Stimulated activated effector memory CD8-positive, alpha-beta T cell treated with anti-CD3 and anti-CD28 coated beads, Interleukin-12 subunit alpha, Interleukin-12 subunit beta, amount 100 ng/mL, for 72 hours (primary cell): ENCODE measurements at regions not wholly inside any gene's neighbourhood (a gene's known extent, or its start where the extent isn't known, plus 50 kb on each side); places are given as distances from the start of the nearest gene placed in this dataset.

Experiments used
- ATAC-seq: fragments of 150-1000 bp; cut with Tn5 transposase; 2 replicates; pipeline ENCODE4 v1.10.0; 2021
- DNase-seq, 2 donors: peaks; one replicate each; pipeline ENCODE4 v3.0.0; 2021 to 2022; ENCODE audit warnings: low spot score in 2 of 2
- H3K27ac Mint-ChIP-seq: one replicate; pipeline ENCODE4 v1.8.0; 2022; ENCODE audit warnings: mild to moderate bottlenecking, mixed read lengths
- H3K36me3 Mint-ChIP-seq: one replicate; pipeline ENCODE4 v1.8.0; 2022; ENCODE audit warnings: mild to moderate bottlenecking, mixed read lengths
- H3K4me1 Mint-ChIP-seq: one replicate; pipeline ENCODE4 v1.8.0; 2022; ENCODE audit warnings: mixed read lengths
- H3K4me3 Mint-ChIP-seq: one replicate; pipeline ENCODE4 v1.8.0; 2022; ENCODE audit warnings: mild to moderate bottlenecking, mixed read lengths
- H3K9me3 Mint-ChIP-seq: one replicate; pipeline ENCODE4 v1.8.0; 2022; ENCODE audit warnings: mixed read lengths

DNA sequence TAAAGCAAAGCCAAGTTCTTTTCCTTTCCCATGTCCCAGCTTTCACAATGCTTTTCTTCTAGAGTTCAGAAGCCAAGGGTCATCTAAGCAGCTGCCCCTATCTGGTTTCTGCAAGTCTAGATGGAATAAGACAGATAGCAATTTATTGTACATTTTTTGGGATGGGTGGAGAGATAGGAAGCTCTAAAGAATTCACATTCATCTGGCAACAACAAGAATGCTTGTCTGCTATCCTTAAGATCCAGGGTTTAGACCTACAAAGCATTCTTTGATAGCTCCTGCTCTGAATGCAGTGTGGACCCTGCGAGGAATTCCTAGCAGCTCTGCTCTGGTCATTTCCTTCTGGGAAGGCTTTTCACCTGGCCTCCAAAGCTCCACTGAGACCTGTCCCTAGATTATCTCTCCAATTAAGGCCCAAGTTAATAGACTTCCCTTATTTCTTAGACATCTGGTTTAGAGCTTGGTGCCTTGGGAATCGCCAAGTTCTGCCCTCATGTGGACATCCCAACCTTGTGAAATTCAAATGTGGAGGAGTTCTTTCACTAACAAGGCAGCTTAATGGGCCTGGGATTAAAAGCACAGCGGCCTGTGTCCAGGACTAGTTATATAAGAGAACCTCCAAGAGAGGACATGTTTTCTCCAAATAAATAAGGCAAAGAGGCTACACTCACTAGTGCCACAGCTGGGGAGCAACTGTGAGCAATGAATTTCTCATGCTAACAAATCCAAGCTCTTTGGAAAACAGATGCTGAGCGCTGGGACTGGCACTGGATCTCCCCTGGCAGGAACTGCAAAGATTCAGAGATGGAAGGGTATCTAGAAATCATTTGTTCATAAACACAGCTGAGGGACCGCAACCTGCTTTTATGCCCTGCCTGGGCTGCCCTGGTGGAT is 384.5 kb upstream of the DDHD1 start:
- DNase-seq (no peak), ATAC-seq (no peak)
- H3K4me3 Mint-ChIP-seq, result no peak overlapping the region
- no peaks in the 10 kb centered on the region for H3K9me3 Mint-ChIP-seq
- H3K4me1 Mint-ChIP-seq, result no peaks in the 10 kb centered on the region
- no peaks in the 10 kb centered on the region for H3K36me3 Mint-ChIP-seq
- H3K27ac Mint-ChIP-seq, result no peak overlapping the region

GRCh38 chr14:53536446-53536845 is 383.3 kb upstream of the DDHD1 start:
- Mint-ChIP-seq H3K9me3 (no peaks in the 10 kb centered on the region), H3K4me1 (no peaks in the 10 kb centered on the region), H3K36me3 (no peaks in the 10 kb centered on the region), H3K27ac (no peak overlapping the region), H3K4me3 (no peak overlapping the region)
- DNase-seq (no peak), ATAC-seq (no peak)

- ATAC-seq, result no peak
- no peaks in the 10 kb centered on the region for H3K9me3 Mint-ChIP-seq
- no peak for DNase-seq
- no peak overlapping the region for H3K27ac Mint-ChIP-seq
- H3K4me1 Mint-ChIP-seq, result no peaks in the 10 kb centered on the region
- no peak overlapping the region for H3K4me3 Mint-ChIP-seq
- no peaks in the 10 kb centered on the region for H3K36me3 Mint-ChIP-seq
Measured at GRCh38 chr14:53534841-53535240, 381.7 kb upstream of the DDHD1 start.

DNA sequence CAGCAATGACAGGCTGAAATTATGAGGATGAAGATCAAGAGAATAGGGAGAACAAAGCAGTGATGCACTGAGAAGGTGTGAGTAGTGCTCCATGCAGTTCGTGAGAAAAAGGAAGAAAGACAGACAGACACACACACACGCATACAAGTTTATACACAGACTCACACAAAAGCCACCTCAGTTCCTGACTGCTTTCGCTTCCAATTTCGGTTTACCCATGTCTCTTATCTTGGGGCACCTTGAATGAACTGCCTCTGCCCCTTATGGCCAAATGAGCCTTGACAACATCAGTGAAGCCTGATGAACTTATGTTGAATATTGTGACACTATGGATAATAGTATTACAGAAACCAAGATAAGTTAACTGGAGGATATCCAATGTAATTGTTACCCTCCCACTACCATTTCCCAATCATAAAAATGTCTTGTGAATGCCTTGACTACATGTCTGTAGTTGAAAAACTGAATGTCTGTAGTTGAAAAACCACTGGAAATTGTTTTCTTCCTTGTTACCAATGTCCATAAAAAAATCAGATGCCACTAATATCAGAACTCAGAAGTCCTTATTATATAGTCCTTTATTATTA is 380.4 kb upstream of the DDHD1 start:
- no peak for DNase-seq
- Mint-ChIP-seq H3K4me3 (no peak overlapping the region), H3K4me1 (no peaks in the 10 kb centered on the region), H3K27ac (no peak overlapping the region), H3K9me3 (no peaks in the 10 kb centered on the region), H3K36me3 (no peaks in the 10 kb centered on the region)
- ATAC-seq, result no peak

- H3K9me3 Mint-ChIP-seq, result no peaks in the 10 kb centered on the region
- H3K36me3 Mint-ChIP-seq, result no peaks in the 10 kb centered on the region
Measured at GRCh38 chr14:53532853-53533252, 379.7 kb upstream of the DDHD1 start.

DNA sequence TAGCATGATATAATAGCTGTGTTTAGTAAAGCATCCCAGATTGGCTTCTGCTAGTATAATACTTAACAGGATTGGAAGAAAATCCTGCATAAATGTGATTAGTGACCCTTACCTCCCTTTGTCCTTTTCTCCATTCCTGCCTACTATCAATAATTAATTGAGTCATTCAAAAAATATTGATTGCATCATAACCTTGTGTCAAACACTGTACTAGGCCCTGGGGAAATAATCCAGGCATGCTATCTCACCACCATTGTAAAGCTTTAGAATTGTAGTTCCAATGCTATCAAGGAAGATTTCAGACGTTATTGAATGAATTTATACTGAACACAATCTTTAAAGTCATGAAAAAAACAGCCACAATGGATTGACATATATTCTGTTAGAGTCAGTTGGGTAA is 378.6 kb upstream of the DDHD1 start:
- H3K4me3 Mint-ChIP-seq, result no peak overlapping the region
- H3K4me1 Mint-ChIP-seq, result no peaks in the 10 kb centered on the region

More at GRCh38 chr14:53532853-53533252, 379.7 kb upstream of the DDHD1 start:
- Mint-ChIP-seq H3K4me3 (no peak overlapping the region), H3K4me1 (no peaks in the 10 kb centered on the region), H3K27ac (no peak overlapping the region)
- ATAC-seq, result no peak
- no peak for DNase-seq

GRCh38 chr14:53531156-53531555 is 378.0 kb upstream of the DDHD1 start:
- ATAC-seq (no peak), DNase-seq (no peak)
- H3K36me3 Mint-ChIP-seq, result no peaks in the 10 kb centered on the region
- H3K27ac Mint-ChIP-seq, result no peak overlapping the region
- no peak overlapping the region for H3K4me3 Mint-ChIP-seq
- H3K4me1 Mint-ChIP-seq, result no peaks in the 10 kb centered on the region
- peaks cover 3% of the 10 kb centered on the region for H3K9me3 Mint-ChIP-seq

More for the DNA sequence above, 378.6 kb upstream of the DDHD1 start:
- DNase-seq, result no peak
- no peak for ATAC-seq
- Mint-ChIP-seq H3K36me3 (no peaks in the 10 kb centered on the region), H3K9me3 (peaks cover 3% of the 10 kb centered on the region), H3K27ac (no peak overlapping the region)

GRCh38 chr14:53529519-53529918 is 376.4 kb upstream of the DDHD1 start:
- no peak overlapping the region for H3K4me3 Mint-ChIP-seq
- H3K36me3 Mint-ChIP-seq, result no peaks in the 10 kb centered on the region
- H3K4me1 Mint-ChIP-seq, result no peaks in the 10 kb centered on the region
- no peak overlapping the region for H3K27ac Mint-ChIP-seq
- H3K9me3 Mint-ChIP-seq, result peaks cover 3% of the 10 kb centered on the region
- no peak for DNase-seq
- no peak for ATAC-seq

- peaks cover 3% of the 10 kb centered on the region for H3K9me3 Mint-ChIP-seq
- H3K27ac Mint-ChIP-seq, result no peak overlapping the region
- no peaks in the 10 kb centered on the region for H3K36me3 Mint-ChIP-seq
- H3K4me1 Mint-ChIP-seq, result no peaks in the 10 kb centered on the region
- ATAC-seq (no peak), DNase-seq (no peak)
- no peak overlapping the region for H3K4me3 Mint-ChIP-seq
Measured at GRCh38 chr14:53528185-53528671, 375.1 kb upstream of the DDHD1 start.

GRCh38 chr14:53526200-53526599 is 373.1 kb upstream of the DDHD1 start:
- H3K4me3 Mint-ChIP-seq, result no peak overlapping the region
- no peaks in the 10 kb centered on the region for H3K4me1 Mint-ChIP-seq
- H3K9me3 Mint-ChIP-seq, result peaks cover 10% of the 10 kb centered on the region
- no peak overlapping the region for H3K27ac Mint-ChIP-seq
- DNase-seq, result no peak
- no peaks in the 10 kb centered on the region for H3K36me3 Mint-ChIP-seq
- no peak for ATAC-seq

DNA sequence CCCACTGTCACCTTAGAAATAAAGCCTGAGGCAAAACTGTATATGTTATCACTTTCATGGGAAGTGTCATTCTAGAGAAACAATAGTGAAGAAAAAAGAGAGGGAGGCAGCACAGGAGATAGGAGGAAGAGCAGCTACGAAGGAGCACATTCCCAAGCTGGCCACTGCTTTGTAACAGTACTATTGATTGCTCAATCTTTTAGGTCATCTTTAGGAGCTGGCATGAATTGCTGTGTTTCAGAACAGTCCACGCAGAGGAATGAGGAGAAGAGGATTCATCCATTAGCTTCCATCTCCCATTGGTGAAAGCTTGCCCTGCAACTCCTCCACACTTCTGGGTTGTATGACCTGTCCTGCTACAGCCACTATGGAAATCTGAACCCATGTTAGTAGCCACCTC is 372.5 kb upstream of the DDHD1 start:
- peaks cover 10% of the 10 kb centered on the region for H3K9me3 Mint-ChIP-seq
- H3K4me1 Mint-ChIP-seq, result no peaks in the 10 kb centered on the region
- H3K4me3 Mint-ChIP-seq, result no peak overlapping the region
- ATAC-seq, result no peak
- DNase-seq, result no peak
- no peak overlapping the region for H3K27ac Mint-ChIP-seq
- H3K36me3 Mint-ChIP-seq, result no peaks in the 10 kb centered on the region

GRCh38 chr14:53524391-53524790 is 371.3 kb upstream of the DDHD1 start:
- no peak for ATAC-seq
- no peak overlapping the region for H3K27ac Mint-ChIP-seq
- DNase-seq, result no peak
- no peaks in the 10 kb centered on the region for H3K4me1 Mint-ChIP-seq
- no peaks in the 10 kb centered on the region for H3K36me3 Mint-ChIP-seq
- peaks cover 10% of the 10 kb centered on the region for H3K9me3 Mint-ChIP-seq
- no peak overlapping the region for H3K4me3 Mint-ChIP-seq

- no peak for DNase-seq
- H3K36me3 Mint-ChIP-seq, result no peaks in the 10 kb centered on the region
- H3K4me3 Mint-ChIP-seq, result no peak overlapping the region
- H3K4me1 Mint-ChIP-seq, result no peaks in the 10 kb centered on the region
- no peak overlapping the region for H3K27ac Mint-ChIP-seq
- no peak for ATAC-seq
- H3K9me3 Mint-ChIP-seq, result peaks cover 10% of the 10 kb centered on the region
Measured at GRCh38 chr14:53523226-53523625, 370.1 kb upstream of the DDHD1 start.

DNA sequence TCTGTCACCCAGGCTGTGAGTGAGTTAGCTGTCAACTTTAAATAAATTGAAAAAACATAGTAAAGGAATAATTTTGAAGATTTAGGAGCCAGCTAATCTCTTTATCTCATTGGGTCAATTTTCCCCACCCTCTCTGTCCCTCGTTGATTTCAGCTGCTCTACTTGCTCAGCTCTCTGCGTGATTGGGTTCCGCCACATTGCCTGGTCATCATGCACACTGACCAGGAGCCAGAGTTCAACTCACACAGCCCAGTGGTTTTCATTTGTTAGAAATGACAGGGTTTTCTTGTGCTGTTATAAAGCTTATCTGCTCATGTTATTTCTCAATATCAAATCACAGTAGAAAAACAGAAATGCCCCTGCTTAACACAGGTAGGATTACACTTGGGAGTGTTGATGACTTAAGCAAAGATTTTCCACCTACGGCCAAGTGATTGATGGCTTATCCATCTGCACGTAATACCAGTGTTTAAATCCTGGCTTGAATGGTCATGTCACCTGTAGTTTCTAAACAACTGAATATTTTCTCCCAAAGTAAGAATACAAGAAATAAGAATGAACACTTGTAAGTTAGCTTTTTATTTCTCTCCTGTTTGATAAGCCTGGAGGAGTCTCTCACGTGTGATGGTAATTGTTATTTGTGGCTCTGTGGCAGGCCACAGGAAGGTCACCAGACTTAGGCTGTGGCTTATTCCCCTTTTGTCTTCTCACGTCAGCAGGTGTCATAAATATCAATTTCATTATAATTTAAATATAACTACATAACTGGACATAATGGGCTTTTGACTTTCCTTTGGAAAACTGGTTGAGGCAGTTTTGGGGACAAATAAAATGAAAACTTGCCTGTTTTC is 367.2 kb upstream of the DDHD1 start:
- Mint-ChIP-seq H3K36me3 (no peaks in the 10 kb centered on the region), H3K4me1 (no peaks in the 10 kb centered on the region), H3K27ac (no peak overlapping the region), H3K9me3 (peaks cover 7% of the 10 kb centered on the region), H3K4me3 (no peak overlapping the region)
- DNase-seq (no peak), ATAC-seq (no peak)

DNA sequence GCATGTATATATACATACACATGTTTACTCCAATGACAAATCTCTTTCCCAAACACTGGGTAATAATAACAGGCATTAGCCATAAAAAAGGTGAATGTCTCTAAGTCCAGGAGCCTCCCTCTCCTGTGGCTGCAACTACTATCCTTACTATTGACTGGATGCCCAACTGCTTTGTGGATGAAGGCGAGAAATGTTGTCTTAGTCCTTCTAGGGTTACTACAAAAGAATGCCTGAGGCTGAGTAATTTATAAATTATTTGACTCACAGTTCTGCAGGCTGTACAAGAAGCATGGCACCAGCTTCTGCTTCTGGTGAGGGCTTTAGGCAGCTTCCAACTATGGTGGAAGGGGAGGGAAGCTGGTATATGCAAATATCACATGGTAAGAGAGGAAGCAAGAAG is 366.0 kb upstream of the DDHD1 start:
- H3K4me3 Mint-ChIP-seq, result no peak overlapping the region
- H3K9me3 Mint-ChIP-seq, result peaks cover 7% of the 10 kb centered on the region
- H3K4me1 Mint-ChIP-seq, result no peaks in the 10 kb centered on the region
- no peak overlapping the region for H3K27ac Mint-ChIP-seq
- H3K36me3 Mint-ChIP-seq, result no peaks in the 10 kb centered on the region
- no peak for ATAC-seq
- no peak for DNase-seq
